NCI-H345 treated with DMSO at 0.1 percent for 48 hours (cell line): ENCODE measurements at regions not wholly inside any gene's neighbourhood (a gene's known extent, or its start where the extent isn't known, plus 50 kb on each side); places are given as distances from the start of the nearest gene placed in this dataset.

Experiments used
- DNase-seq: peaks from one replicate; lab custom pipeline; 2025; ENCODE audit not compliant: unreplicated experiment; lab: John Stamatoyannopoulos, UW

- no peak for DNase-seq
Measured at GRCh38 chr12:71071536-71072097, 86.2 kb downstream of the TSPAN8 start.

DNA sequence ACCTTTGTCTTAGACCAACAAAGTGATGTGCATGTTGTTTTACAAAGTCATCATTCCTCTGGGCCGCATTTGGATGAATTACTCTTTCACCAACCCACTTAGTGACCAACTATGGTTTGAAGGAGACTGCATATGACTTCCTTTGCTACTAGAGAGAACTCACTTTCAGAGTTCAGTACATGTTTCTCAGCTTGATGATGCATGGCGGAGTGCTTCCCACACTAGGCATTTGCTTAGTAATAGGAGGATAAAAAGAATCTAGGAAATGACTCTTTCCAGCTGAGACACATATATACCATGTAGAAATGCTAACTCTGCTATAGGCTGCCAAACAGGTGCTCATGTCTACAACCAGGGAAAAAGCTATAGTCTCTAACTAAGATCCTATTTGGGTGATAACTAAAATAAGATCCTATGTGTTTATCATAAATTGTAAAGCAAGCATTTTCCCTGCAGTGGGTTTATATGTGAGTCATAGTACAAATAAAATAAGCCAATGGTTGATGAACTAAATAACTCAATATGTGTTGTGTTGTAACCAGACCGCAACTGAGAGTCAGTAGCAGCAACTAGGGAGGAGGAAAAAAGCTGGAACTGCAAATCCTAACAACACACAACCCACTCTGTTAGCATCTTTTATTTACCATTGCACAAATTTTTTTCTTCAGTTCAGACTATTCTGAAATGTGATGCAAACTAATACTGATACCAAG is 87.2 kb downstream of the TSPAN8 start:
- DNase-seq, result no peak

DNA sequence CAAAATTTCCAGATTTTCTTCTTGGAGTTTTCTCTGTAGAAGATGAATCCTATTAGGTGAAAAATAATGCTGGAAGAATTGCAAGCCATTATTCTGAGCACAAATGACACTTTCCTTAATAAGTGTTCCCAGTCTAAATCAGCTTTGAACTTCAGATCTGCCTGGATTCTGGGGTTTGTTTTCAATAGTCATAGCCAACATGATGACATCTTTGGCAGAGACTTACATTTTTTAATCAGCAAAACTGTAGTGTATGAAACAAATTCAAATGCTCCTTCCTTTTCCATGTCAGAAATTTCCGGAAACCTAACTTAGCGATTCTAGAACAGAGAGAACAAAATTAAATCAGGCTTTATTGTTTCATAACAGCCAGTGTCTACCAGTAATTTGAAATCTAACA is 88.5 kb downstream of the TSPAN8 start:
- DNase-seq, result no peak

GRCh38 chr12:71063087-71063486 is 94.7 kb downstream of the TSPAN8 start:
- no peak for DNase-seq

DNA sequence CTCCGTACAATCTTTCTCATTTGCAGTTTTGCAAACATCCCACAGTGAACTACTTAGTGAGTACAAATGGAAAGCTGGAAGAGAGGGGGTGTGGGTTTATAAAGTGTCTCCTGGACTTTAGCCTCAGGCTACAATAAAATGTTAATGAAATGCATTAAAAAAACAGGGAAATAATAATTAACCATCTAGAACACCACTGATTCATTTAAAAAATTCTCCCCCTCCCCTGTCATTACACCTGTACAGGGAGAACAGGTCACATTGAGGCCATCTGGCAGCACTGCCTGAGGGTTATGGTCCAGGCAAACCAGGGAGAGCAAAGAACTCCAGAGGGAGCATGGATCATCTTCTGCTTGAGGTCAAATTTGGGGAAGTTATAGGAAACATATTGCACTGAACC is 96.3 kb downstream of the TSPAN8 start:
- DNase-seq, result no peak

DNA sequence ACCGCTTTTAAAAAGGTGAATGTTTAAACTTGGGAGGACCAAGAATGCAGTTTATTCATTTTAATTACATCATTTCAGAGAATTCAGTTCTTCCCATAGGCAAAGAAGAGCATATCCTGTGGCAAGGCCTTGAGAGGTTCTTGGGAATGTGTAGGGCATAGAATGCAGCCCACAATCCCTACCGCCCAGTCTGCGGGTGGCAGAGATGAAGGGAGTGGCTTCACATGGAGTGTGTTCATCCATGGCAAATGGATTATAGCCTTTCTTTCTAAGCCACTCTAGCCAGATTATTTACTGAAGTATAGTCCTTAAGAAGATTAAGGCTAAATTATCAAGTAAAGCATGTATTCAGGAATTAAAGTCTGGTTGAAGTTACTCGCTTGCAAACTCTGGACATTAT is 97.4 kb downstream of the TSPAN8 start:
- DNase-seq, result no peak

DNA sequence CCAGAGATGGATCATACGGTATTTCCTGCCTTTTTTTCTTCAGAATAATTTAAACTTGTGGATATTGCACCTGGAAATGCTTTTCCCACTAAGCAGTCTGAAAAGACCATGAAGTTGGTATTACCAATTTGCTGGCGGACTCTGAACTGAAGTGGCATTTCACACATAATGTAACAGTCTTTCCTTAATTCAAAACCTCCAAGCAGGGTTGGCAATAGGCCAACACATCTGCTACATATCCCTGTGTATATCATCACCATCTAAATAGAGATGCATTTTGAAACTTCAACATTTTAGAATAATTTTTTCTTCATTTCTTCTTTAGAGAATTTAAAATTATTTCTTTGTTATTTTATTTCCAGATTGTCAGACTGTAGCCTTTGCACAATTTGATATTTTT is 100.5 kb downstream of the TSPAN8 start:
- DNase-seq, result peak; percentile 62

DNA sequence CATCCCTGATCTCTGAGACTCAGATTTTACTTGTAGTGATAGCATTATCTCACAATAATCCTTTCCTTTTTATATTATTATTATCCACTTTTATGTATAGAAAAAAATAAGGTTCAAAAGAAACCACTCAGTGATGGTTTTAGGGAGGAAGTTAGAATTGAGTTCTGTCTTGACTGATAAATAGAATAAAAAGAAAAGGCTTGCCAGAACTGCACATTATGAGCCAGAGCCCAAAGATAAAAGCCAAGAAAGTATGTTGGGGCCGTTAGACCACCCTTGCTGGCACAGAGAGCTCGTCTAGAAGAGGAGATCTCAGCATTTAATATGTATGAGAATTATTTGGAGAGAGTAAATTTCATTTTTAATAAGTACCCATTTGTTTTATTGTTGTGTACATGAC is 103.2 kb downstream of the TSPAN8 start:
- no peak for DNase-seq

DNA sequence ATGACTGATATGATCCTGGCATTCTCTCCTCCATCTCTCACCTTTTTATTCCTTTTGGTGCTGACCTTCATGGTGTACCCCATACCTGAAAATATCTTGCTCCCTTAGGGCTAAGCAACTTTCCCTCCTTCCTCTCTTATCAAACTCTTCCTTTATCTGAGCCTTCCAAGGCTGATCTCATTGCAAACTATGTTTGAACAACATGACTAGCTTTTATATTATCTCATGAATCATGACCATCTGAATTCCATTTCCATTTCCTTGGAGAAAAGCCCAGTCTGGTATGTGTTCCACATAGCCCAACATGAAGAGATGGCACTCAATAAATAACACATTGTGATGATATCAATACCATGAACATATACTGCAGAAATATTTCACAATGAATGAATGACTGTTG is 111.6 kb downstream of the TSPAN8 start:
- DNase-seq, result no peak

DNA sequence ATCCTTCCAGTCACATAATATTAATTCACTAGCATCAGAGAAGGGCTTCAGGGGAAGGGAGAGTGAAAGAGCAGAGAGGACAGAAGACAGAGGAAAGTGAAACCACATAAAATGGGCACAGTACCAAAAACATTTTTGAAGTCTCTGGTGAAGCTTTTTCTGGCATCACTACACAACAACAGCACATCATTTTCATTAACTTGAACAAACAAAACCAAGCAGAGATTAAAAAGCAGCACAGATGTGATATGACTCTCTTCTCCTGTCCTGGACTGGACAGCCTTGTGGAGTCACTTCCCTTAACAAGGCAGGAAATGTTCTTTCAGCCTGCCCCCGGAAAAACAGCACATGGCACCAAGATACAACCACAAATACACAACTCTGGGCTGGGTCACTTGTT is 112.0 kb downstream of the TSPAN8 start:
- no peak for DNase-seq

GRCh38 chr12:71041476-71041875 is 116.3 kb downstream of the TSPAN8 start:
- DNase-seq, result no peak

DNA sequence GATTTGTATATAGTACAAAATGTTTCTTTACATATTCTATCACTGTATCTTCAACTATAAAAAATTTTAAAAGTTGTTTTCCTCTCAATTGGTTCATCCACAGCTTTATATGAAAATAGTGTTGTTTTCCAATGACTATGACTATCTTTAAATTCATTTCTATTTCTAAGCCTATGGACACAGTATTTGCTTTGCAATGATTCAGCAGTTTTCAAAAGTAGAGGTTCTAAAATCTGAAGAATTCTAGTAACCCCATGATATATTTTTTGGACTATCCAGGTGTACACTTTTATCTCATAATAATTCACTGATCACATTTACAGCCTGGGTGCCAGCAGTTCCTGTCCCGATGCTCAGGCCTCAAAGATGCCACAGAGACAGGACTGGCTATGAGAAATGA is 118.4 kb upstream of the PTPRR start:
- DNase-seq, result no peak

GRCh38 chr12:71036526-71036925 is 116.0 kb upstream of the PTPRR start:
- no peak for DNase-seq

DNA sequence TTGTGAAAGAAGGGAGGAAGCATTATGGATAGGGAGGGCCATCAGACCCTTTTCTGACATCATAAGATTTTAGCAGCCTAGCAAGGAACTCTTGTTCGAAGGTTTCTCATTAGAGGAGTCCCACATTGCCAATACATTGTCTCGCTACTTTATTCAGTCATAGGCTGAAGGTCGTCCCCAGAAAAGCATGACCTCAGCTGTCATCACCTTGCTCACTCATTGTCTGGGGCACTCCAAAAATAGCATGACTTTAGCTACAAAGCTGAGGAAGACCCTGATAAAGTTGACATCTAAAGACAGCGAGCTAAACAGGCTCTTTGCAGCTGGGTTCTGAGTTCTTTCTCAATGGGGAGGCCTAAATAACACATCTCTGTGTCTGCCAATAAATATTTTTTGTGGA is 112.4 kb upstream of the PTPRR start:
- DNase-seq, result no peak

- no peak for DNase-seq
Measured at GRCh38 chr12:71029302-71029701, 108.8 kb upstream of the PTPRR start.

GRCh38 chr12:71027856-71028255 is 107.3 kb upstream of the PTPRR start:
- no peak for DNase-seq

DNA sequence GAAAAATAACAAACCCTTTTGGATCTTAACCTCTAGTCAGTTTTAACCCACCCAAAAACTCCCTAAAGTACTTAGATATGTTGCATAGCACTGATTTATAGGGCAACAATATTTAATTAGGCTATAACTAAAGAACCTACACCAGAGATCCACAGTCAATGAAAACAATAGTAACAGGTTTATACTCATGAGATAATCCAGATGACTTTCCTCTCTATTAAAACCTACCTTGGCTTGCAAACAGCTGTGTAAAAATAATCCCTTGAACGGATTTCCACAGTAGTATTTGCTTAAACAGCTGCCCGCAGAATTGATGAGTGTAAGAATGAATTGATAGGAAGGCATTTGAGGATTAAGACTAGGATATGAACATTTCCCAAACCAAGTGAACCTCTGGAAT is 104.3 kb upstream of the PTPRR start:
- no peak for DNase-seq

- DNase-seq, result no peak
Measured at GRCh38 chr12:71024281-71024680, 103.7 kb upstream of the PTPRR start.

- DNase-seq, result no peak
Measured at GRCh38 chr12:71021491-71021890, 101.0 kb upstream of the PTPRR start.

DNA sequence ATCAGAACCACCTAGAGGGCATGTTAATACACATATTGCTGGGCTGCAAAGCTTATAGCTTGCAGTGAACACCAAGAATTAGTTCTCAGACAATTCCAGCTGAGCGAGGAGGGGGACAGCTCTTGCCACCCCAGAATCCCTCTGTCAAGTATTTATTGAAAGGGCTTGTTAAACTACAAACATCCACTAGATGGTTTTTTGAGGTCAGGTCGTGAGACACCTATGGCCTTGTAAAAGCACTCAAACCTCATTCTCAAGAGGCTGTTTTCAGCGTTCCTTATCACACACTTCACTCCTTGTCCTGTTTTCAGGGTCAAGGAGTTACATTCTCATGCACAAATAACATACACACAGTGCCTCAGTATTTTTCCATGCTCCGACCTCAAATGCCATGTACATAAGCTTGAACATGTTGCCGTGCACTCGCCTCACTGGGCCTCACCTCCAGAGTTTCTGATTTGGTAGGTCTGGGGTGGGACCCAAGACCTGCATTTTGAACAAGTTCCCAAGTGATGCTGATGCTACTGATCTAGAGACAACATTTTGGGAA is 98.8 kb upstream of the PTPRR start:
- no peak for DNase-seq

DNA sequence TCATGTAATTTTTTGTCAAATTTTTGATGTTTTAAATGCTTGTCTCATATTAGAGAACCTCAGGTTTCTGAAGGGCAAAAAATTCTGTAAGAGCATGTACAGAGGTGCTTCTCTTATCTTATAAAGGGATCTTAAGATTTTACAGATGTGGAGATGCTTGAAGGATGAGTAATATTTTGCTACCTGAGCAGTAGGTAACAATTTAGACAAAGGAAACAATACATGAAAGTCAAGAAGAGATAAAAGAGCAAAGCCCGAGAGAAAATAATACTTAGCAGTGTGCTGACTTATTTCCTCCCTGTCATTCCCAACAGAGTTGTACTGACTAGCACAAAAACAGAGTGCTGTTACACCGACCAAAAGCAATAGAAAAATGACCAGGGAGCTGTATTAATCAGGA is 98.1 kb upstream of the PTPRR start:
- DNase-seq, result no peak

- peak; percentile 60 for DNase-seq
Measured at GRCh38 chr12:71014180-71014785, 93.7 kb upstream of the PTPRR start.
